ENCODE measurements at regions not wholly inside any gene's neighbourhood (a gene's known extent, or its start where the extent isn't known, plus 50 kb on each side); places are given as distances from the start of the nearest gene placed in this dataset.

- no peak overlapping the region for H3K27ac ChIP-seq (ENCODE audit: insufficient read depth, low read length)
- no peak overlapping the region for H2AFZ ChIP-seq (ENCODE audit: low read length)
- no peaks in the 10 kb centered on the region for H3K27me3 ChIP-seq (ENCODE audit: control insufficient read depth, insufficient read depth, low read length)
- no peaks in the 10 kb centered on the region for H3K4me1 ChIP-seq (ENCODE audit: control insufficient read depth, extremely low read depth, insufficient read depth, low read length)
- H3K4me3 ChIP-seq (replicated peaks in 1 of 4; ENCODE audit: control extremely low read depth in 1 of 4, insufficient read depth in 1 of 4, low read depth in 3 of 4, low read length in 4 of 4), result no peak overlapping the region
- H3K79me2 ChIP-seq (ENCODE audit: control insufficient read depth, insufficient read depth, low read length), result no peaks in the 10 kb centered on the region
- DNase-seq (ENCODE audit: low read depth in 2 of 2), result no peak
- no peak overlapping the region for H3K4me2 ChIP-seq (ENCODE audit: extremely low read depth, insufficient read depth, low read length)
- no peaks in the 10 kb centered on the region for H3K9me3 ChIP-seq (ENCODE audit: control insufficient read depth, insufficient read depth, low read depth, low read length)
- no peak overlapping the region for H3K9ac ChIP-seq (ENCODE audit: insufficient read depth, low read length)
- no peaks in the 10 kb centered on the region for H4K20me1 ChIP-seq (ENCODE audit: control insufficient read depth, extremely low read depth, insufficient read depth, low read length)
- no peaks in the 10 kb centered on the region for H3K36me3 ChIP-seq (ENCODE audit: control insufficient read depth, insufficient read depth, low read length)
- TF ChIP-seq EZH2 (IDR thresholded peaks at IDR 0.05; ENCODE audit: low read length, missing control alignments) (no peak), CTCF (conservative IDR thresholded peaks at IDR 0.05 in 1 of 2, IDR thresholded peaks at IDR 0.05 in 1 of 2; ENCODE audit: low read depth in 1 of 2, low read length in 2 of 2) (no peak)
Observed at GRCh38 chr10:47090042-47090441, 178.8 kb downstream of the PTPN20 start.

- no peak overlapping the region for H3K4me2 ChIP-seq (ENCODE audit: extremely low read depth, insufficient read depth, low read length)
- no peaks in the 10 kb centered on the region for H3K79me2 ChIP-seq (ENCODE audit: control insufficient read depth, insufficient read depth, low read length)
- DNase-seq (ENCODE audit: low read depth in 2 of 2), result no peak
Observed at GRCh38 chr10:47090903-47091302, 179.7 kb downstream of the PTPN20 start.

GRCh38 chr10:47091421-47091820 is 180.2 kb downstream of the PTPN20 start:
- Histone ChIP-seq H3K4me2 (ENCODE audit: extremely low read depth, insufficient read depth, low read length) (no peak overlapping the region), H3K4me1 (ENCODE audit: control insufficient read depth, extremely low read depth, insufficient read depth, low read length) (no peaks in the 10 kb centered on the region), H2AFZ (ENCODE audit: low read length) (no peak overlapping the region), H3K27me3 (ENCODE audit: control insufficient read depth, insufficient read depth, low read length) (no peaks in the 10 kb centered on the region), H3K79me2 (ENCODE audit: control insufficient read depth, insufficient read depth, low read length) (no peaks in the 10 kb centered on the region), H4K20me1 (ENCODE audit: control insufficient read depth, extremely low read depth, insufficient read depth, low read length) (no peaks in the 10 kb centered on the region), H3K27ac (ENCODE audit: insufficient read depth, low read length) (no peak overlapping the region), H3K4me3 (replicated peaks in 1 of 4; ENCODE audit: control extremely low read depth in 1 of 4, insufficient read depth in 1 of 4, low read depth in 3 of 4, low read length in 4 of 4) (no peak overlapping the region), H3K9ac (ENCODE audit: insufficient read depth, low read length) (no peak overlapping the region), H3K36me3 (ENCODE audit: control insufficient read depth, insufficient read depth, low read length) (no peaks in the 10 kb centered on the region), H3K9me3 (ENCODE audit: control insufficient read depth, insufficient read depth, low read depth, low read length) (no peaks in the 10 kb centered on the region)
- DNase-seq (ENCODE audit: low read depth in 2 of 2), result no peak
- no peak for TF ChIP-seq EZH2 (IDR thresholded peaks at IDR 0.05; ENCODE audit: low read length, missing control alignments)
- no peak for TF ChIP-seq CTCF (conservative IDR thresholded peaks at IDR 0.05 in 1 of 2, IDR thresholded peaks at IDR 0.05 in 1 of 2; ENCODE audit: low read depth in 1 of 2, low read length in 2 of 2)

More at GRCh38 chr10:47090903-47091302, 179.7 kb downstream of the PTPN20 start:
- TF ChIP-seq CTCF (conservative IDR thresholded peaks at IDR 0.05 in 1 of 2, IDR thresholded peaks at IDR 0.05 in 1 of 2; ENCODE audit: low read depth in 1 of 2, low read length in 2 of 2) (no peak), EZH2 (IDR thresholded peaks at IDR 0.05; ENCODE audit: low read length, missing control alignments) (no peak)
- Histone ChIP-seq H3K27ac (ENCODE audit: insufficient read depth, low read length) (no peak overlapping the region), H3K9ac (ENCODE audit: insufficient read depth, low read length) (no peak overlapping the region), H2AFZ (ENCODE audit: low read length) (no peak overlapping the region), H3K9me3 (ENCODE audit: control insufficient read depth, insufficient read depth, low read depth, low read length) (no peaks in the 10 kb centered on the region), H3K4me3 (replicated peaks in 1 of 4; ENCODE audit: control extremely low read depth in 1 of 4, insufficient read depth in 1 of 4, low read depth in 3 of 4, low read length in 4 of 4) (no peak overlapping the region), H3K27me3 (ENCODE audit: control insufficient read depth, insufficient read depth, low read length) (no peaks in the 10 kb centered on the region), H3K36me3 (ENCODE audit: control insufficient read depth, insufficient read depth, low read length) (no peaks in the 10 kb centered on the region), H4K20me1 (ENCODE audit: control insufficient read depth, extremely low read depth, insufficient read depth, low read length) (no peaks in the 10 kb centered on the region), H3K4me1 (ENCODE audit: control insufficient read depth, extremely low read depth, insufficient read depth, low read length) (no peaks in the 10 kb centered on the region)

Data from fibroblast of lung (primary cell).